NCI-H2196 (cell line): ENCODE measurements at regions not wholly inside any gene's neighbourhood (a gene's known extent, or its start where the extent isn't known, plus 50 kb on each side); places are given as distances from the start of the nearest gene placed in this dataset.
"Not testable (repeated sequence)": the region's sequence is repeated elsewhere in the genome, so short reads cannot be mapped to it uniquely, and the experiment has no call there.

ENCODE experiments used
- DNase-seq: peaks from one replicate; lab custom pipeline; 2025; ENCODE audit not compliant: unreplicated experiment; lab: John Stamatoyannopoulos, UW

DNA sequence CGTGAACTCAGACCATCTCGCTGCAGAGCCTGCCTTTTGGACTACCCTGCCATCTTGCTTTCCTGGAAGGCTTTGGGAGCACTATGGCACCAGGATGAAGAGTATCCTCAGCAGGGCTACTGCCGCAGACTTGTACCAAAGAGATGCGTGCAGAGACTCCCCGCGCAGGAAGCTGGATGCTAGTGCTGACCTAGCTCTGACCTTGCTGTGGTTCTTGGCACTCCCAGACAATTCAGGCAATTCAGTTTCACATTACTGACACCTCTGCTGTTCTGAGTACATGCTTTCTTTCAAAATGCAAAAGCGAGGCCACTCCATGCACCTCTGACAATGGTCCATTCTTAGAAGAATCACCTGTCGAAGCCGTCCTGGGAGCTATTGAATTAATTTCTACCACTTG is 251.5 kb upstream of the MEX3C start:
- no peak for DNase-seq

DNA sequence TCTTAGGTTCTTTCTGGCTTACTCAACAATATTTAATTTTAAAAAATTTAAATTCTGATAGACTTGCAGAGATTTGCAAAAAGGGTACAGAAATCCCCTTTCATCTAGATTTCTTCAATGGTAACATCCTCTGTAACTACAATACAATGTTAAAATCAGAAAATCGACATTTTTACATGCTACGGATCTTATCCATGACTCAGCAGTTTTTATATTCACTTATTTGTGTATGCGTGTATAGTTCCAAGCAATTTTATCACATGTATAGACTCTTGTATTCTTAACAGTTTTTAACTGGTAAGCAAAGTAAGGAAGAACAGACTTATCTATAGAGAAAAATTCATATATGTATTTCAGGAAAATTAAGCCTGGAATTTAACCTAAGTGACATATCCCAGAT is 256.1 kb upstream of the MEX3C start:
- DNase-seq: no peak

DNA sequence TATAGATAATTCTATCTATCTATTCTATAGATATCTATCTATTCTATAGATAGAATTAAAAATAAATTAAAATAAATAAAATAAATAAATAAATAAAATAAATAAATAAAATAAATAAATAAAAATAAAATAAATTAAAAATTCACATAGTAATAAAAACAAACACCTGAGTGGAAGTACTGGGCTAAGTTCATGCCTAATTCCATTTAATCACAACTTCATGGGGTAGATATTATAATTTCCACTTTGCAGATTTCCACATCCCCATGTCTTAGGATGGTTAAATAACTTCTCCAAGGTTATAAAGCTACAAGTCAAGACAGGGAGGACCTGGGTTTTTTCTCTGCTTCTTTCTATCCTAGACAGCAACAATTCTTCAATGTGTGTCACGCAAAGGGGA is 261.4 kb upstream of the MEX3C start:
- DNase-seq: no peak

DNA sequence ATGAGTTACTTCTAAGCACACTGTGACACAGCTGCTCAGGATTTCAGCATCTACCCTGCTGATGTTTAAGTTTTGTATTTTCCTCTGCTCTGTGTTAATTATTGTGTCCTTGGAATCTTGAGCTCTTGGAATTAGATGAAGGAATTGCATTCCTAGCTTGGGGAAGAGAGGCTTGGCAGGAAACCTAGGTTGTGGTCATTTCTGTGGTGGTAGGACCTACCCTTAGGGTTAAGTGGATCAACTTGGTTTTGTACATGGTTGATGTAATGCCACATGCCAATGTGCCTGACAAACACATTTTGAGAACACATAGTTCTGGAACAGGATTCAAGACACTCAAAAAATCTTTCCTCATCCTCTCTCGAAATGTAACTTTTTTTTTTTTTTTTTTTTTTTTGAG is 264.5 kb upstream of the MEX3C start:
- DNase-seq: no peak

DNA sequence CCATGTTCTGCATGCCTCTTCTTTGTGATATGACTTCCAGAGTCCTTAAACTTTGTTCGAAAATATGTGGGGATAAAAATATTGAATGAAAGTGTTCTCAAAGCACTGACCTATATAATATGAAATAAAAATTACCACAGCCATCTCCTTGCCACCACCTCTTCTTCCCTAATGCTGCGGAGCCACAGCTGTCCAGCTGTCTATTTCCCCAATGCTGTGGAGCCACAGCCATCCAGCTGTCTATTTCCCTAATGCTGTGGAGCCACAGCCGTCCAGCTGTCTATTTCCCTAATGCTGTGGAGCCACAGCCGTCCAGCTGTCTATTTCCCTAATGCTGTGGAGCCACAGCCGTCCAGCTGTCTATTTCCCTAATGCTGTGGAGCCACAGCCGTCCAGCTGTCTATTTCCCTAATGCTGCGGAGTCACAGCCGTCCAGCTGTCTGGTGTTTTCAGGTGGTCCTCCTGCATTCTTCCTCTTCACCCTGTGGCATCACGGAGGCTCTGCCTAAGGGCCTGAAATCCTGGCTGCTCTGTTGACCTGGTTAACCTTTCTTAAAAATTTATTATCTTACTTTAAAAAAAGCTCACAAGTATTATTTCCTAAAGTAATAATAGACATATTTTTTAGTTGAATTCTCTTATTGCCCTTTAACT is 266.1 kb upstream of the MEX3C start:
- no peak for DNase-seq

DNA sequence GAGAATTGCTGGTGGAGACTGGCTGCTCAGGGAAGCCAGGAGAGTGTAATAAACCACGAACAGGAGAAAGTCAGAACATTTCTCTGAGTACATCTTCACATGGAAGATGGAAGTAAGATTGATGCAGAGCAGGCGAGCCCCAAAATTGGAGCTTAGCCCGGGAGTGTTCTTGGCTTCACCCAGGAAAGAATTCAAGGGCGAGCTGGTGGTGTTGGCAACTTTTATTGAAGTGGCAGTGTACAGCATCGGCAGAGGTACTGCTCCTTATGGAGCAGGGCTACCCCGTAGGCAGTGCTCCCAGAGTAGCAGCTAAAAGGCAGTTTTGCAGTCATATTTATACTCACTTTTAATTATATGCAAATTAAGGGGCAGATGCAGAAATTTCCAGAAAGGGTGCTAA is 281.4 kb upstream of the MEX3C start:
- DNase-seq: no peak

DNA sequence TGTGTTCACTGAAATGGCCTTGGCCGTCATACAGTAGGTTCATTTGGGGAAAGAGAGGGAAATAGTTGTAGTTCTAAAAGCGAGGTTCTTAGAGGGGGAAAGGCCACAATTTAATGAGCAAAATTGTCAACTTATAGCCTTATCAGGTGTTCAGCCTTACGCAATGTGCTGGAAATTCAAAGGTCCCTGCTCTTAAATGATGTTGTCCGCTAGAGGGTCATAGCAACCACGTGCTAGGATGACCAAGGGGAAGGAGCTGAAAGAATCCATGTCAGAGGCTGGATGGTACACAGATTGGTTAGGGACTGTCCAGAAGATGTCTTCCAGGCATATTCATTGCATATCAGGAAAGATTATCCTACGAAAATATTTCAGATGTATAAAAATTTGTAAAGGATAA is 282.3 kb upstream of the MEX3C start:
- DNase-seq: no peak

DNA sequence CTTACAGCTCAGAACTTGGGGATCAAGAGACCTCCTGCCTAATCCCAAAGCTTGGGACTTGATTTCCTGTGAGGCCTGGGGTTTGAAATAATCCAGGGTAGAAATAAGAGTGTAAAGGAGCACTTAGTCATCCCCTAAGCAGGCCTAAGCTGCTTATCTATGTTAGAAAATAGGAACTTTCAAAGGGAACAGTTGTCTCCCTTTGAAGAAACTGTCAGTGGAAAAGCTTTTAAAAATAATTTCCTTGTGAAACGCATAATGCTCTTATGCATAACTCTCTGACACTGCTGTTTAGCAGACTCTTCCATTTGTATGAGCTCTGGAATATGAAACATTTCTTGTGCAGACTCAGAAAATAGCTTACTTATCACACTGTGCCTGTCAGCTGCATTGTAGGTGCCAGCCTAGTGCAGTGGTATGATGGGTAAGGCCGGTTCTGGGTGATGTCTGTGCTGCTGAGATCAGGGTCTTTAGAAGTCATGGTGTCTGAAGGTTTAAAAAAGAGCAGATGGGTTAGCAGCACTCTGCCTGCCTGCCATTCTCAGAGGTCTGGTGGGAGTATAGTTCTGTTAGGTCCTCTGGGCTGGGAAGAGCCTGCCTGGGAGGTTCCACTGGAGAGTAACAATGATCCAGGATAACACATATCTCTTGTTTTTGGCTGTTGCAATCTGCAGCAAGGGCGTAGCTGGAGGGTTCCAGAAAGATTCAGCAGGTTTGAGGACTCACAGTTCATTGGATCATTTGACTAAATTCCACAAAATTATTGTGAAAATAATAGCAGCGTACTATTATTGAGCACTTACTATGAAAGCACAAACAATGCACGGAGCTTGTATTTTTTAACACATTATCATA is 283.2 kb upstream of the MEX3C start:
- no peak for DNase-seq

DNA sequence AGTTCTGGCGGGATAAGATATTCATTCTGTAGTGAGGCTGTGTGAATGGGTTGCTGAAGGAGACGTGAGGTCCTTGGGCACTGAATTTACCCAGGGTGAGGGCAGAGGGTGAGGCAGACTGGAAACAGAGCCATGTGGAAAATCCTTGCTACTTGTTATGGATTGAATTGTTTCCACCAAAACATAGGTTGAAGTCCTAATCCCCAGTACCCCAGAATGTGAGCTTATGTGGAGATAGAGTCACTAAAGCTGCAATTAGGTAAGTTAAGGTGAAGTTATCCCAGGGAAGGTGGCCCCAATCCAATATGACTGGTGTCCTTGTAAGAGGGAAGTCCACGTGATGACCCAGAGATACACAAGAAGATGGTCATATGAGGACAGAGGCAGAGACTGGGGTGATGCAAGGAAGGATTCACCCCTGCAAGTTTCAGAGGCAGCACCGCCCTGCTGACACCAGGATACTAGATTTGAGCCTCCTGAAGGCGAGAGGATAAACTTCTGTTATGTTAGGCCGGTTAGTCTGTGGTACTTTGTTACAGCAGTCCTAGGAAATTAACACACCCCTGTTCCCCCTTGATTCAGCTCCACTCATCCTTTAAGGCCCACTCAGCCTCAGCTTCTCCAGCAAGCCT is 289.4 kb upstream of the MEX3C start:
- DNase-seq: no peak

DNA sequence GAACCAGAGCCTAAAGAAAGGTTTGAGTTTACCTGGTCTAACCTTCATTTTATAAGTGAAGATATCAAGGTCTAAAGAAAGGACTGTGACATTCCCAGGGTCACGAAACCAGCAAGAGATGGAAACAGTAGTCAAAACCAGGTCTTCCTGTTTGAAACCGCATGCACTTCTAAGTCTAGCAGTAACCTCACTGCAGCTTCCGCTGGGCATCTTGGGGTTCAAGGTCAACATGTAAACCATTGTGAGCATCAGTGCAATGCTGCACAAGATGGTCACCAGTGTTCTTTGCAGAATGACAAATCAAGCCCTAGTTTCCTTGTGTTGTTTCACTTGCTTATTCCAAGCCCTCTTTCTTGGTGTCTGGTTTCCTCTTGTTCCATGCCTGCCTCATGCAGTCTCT is 292.9 kb upstream of the MEX3C start:
- DNase-seq: no peak

DNA sequence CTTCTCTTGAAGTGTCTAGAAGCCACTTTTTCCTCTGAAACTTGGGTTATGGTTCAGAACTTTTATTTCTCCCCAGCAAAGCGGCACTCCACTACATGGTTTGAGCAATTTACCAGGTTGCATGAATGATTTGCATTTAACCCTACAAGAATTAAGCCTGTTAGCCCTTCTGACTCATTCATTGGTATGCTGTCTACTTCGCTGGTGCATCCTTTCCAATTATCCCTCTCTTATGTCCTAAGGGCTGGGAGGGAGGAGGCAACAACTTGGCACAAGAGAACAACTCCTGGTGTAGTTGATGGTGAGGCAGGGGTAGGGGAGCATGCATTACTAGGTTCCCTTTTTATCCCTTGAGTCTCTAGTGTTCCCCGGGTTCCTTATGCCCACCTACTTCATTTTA is 293.4 kb upstream of the MEX3C start:
- no peak for DNase-seq

DNA sequence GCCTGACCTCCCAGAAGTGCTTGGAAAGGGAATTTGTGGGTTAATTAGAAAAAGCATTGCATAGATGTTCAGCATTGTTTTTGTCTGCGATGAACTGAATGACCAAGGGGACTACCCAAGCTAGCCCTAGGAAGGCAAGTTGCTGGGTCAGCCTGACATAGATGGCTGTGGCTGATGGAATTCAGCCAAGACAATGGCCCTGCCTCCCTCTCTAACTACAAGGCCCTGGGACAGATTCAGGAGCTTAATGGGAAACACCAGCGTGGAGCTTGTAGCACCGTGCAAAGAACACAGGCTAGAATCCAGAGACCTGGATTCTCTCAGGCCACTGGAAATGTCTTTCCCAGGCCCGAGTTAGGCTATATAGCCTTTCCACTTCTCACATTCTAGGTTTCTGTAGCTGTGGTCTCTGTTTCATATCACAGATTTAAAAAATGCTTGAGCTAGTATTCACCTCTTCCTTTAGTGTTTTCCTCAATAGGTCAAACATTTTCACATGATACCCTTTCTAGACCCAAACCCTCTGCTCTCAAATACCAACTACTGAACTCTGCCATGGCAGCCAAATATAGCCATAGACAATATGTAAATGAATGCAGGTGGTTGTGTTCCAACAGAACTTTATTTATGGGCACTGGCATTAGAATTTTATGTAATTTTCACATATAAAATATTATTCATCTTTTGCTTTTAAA is 294.3 kb upstream of the MEX3C start:
- DNase-seq: no peak

DNA sequence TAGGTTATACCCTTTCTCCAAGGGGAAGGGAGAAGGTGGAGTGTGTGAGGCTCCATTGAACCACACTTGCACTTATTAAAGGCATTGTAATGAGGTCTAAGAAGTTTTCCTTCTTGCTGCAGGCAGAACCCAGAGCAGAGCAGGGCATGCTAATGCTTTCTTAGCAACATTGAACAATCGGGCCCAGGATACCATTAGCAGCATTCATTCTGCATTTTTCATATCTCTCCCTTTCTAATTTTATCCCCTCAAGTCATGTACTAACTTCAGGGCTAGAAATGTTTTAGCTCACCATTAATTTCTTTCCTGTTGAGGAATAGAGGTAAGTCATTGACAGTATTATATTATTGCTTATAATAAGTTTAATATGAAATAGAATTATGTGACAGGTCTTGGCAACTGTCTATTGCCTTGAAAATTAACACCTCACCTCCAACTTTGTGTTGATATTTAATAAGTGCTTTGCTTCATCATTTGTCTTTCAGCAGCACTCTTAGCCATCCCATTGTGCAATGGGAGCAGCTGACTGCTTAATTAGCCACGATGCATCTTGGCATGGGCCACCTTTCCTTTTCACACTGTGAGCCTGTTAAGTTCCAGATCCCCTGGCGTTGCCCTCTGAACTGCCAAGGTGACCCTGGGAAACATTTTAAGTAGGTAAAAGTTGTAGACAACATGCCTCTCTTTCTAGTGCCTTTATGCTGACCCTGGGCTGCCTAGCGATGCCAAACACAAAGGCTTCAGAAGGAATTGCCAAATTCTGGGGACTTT is 300.8 kb upstream of the MEX3C start:
- DNase-seq: no peak

DNA sequence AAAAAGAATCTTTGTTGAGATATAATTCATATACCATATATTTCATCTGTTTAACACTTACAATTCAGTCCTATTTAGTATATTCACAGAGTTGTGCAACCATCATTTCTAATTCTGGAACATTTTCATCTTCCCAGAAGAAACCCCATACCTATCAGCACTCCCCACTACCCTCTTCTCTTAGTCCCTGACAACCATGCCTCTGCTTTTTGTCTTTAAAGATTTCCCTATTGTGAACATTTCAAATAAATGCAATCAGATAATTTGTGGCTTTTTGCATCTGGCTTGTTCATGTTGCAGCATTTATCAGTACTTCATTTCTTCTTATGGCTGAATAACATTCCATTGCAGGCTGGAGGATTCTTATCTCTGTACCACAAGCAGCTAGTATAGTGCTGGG is 305.9 kb upstream of the MEX3C start:
- no peak for DNase-seq

DNA sequence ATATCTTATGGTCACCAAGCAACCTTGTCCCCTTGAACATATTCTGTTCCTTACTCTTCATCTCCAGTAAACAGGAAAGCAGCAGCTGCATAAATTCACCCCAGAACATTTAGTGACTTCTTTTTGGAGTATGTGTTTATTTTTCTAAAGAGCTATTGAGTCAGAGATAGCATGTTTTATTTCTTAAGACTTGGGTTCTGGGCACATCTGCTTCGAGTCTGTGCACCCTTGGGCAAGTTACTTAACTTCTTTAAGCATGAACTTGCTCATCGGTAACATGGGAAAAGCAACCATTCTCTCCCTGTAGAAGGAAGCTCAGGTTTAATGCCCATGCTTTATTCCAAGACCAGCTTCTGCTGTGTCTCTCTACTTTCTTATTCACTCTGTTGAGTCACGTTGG is 309.3 kb upstream of the MEX3C start:
- no peak for DNase-seq

DNA sequence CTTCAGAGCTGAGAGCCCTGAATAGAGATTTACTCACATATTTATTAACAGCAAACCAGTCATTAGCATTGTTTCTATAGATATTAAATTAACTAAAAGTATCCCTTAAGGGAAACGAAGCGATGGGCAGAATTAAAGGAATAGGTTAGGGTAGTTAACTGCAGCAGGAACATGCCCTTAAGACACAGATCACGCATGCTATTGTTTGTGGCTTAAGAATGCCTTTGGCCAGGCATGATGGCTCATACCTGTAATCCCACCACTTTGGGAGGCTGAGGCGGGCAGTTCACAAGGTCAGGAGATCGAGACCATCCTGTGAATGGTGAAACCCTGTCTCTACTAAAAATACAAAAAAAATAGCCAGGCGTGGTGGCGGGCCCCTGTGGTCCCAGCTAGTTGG is 310.9 kb upstream of the MEX3C start:
- DNase-seq: not testable (repeated sequence)

DNA sequence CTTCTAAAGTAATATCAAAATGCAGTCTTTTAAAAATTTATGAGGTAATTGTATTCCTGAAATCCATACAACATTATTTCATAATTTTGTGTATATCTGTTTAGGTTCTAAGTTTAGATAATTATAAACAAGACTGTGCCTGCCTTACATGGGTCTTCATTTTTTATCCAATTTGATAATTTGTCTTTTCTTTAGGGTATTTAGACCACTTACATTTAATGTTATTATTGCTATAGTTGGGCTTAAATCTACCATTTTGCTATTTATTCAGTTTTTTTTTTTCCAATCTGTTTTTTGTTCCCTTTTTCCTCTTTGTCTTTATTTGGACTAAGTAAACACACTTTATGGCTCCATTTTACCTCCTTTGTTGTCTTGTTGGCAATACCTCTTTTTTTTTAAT is 312.5 kb upstream of the MEX3C start:
- no peak for DNase-seq

DNA sequence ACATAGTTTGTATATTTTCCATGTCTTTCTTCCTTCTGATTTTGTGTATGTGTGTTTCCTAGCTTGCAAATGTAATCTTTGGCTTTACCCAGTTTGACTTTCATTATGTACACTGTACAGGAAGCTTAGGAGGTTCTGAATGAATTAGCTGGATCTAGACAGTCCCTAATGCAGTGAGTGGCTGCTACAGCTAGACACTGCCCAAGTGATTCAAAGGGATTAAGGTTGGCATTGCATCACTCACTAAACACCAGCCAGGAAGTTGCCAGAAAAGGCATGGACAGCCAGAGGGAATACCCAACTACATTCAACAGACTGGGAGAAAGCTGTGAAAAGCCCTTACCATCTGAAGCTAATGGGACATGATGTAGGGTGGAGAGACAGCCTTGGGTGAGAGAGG is 316.0 kb upstream of the MEX3C start:
- DNase-seq: no peak

DNA sequence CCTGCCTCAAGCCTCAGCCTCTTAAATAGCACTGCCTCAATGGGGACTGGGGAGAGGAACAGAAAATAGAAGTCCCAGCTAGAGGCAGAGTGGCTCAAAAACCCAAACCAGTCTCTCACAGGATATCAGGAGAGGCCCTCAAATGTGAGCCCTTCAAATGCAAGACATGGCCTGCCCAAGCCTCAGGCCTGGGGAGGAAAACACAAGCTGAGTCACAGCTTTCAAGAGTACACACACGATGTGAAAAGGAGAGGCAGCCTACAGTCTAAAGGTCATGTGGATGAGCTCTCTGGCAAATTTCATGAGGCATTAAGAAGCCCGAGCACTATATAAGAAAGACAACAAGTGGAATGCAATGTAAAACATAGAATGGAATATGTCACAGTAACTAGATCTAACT is 316.6 kb upstream of the MEX3C start:
- no peak for DNase-seq

DNA sequence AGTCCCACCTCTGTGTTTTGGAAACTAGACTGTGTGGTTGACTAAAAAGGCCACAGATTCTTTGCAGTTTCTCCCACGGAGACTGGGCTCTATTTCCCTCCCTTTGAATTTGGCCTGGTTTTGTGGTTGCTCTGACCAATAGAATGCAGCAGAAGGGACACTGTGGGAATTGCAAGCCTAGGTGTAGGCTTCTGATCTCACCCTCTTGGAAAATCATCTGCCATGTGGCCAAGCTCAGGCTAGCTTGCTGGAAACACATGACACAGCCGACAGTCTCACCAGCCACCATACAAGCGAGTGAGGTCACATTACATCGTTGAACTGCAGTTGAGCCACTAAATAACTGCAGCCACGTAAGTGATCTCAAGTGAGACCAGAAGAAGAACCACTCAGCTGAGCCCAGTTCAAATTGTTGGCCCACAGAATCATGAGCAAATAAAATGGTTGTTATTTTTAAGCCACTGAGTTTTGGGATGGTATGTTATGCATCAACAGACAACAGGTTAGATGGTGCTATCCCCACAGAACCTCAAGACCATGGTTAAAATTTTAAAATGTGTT is 319.1 kb upstream of the MEX3C start:
- DNase-seq: no peak

DNA sequence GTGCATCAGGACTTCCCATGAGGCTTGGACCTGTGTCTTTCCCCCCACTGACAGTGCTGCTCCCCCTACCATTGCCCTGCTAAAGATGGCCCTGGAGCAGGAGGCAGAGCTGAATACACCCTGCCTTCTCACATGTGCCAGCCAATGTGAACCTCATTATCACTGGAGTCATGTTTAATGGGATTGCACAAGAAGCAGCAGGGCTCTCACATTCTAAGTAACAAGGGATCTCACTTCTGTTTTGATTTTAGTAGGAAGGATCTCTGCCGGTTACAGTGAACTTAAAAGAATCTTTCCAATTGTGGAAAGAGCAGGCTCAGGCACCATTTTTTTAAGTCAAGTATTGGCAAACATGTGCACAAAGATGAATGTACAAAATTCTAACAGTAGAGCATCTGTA is 322.1 kb upstream of the MEX3C start:
- no peak for DNase-seq
